ENCODE measurements at regions not wholly inside any gene's neighbourhood (a gene's known extent, or its start where the extent isn't known, plus 50 kb on each side); places are given as distances from the start of the nearest gene placed in this dataset.
A peak's percentile ranks its signal among the peaks of the same experiment; 100 is the strongest.

DNA sequence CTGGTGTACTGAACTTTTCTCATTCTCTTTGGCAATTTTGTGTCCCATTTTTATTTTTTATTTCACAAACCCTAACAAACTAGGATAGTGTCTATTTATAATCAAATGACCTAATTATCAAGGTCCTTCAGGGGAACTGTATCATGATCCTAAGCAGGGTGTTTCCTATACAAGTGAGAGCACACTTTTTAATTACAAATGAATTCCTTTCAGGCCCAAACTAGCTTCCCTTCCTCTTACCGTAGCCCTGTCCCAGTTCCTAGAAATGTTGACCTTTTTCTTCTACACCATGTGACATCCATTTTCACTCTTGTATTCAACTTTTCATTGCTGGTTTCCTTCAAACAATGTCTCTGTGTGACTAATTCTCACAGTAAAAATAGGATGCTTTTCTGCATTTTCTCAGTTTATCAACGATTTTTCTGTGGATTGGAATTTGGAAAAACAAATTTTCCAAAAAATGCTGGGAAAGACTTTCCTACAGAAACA lies 411.4 kb downstream of the CCDC91 start:
- DNase-seq (ENCODE audit: low read depth in 2 of 2): no peak

DNA sequence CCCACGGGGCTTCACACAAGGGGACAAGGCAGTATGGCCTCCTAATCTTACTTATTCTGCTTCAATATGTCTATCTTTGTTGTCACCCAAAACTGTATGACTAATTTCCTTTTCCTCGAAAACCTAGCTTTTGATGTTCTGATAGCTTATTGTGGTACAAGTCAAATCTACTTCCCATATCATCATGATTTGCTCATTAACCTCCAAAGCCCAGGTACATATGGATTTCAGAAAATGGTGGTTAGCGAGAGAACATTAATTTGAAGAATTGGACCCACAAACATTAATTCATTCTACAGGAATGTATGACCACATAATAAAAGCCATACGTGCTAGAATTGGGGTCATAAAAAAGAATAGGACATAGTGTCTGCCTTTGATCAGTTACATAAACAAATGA lies 412.5 kb downstream of the CCDC91 start:
- no peak for DNase-seq (ENCODE audit: low read depth in 2 of 2)

DNA sequence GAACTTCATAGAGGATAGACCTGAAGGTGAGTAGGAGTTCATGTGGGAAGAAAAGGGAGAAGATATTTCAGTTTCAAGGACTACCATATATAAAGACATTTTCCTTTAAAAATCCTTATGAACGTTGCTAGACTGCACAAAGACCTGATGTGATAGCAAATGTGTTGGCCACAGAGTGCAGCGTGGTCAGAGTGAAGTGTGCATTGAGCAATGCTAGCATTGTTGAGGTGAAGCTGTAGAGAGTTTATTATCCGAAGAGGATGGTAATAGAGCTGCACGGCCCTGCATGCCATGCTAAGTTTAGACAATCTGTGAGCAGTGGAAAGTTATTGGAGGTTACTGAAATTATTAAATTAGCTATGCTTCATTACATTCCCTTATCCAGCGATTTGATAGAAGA lies 413.0 kb downstream of the CCDC91 start:
- DNase-seq (ENCODE audit: low read depth in 2 of 2): no peak

DNA sequence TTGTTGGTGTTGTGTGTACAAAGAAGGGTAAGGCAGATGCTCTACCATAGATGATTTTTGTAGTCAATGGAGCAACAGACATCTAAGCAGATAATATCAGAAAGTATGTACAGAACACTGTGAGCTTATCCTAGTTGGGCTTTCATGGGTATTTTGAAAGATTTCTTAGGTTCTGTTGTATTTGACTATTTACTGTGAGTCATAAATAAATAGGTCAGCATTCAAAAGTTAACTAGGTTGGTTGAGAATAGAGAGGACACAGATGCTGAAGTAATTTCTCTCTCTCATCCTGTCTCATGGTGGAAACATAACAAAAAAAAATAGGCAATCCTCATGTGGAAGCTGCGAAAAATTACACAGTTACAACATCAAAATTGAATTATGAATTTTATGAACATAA lies 413.5 kb downstream of the CCDC91 start:
- no peak for DNase-seq (ENCODE audit: low read depth in 2 of 2)

DNA sequence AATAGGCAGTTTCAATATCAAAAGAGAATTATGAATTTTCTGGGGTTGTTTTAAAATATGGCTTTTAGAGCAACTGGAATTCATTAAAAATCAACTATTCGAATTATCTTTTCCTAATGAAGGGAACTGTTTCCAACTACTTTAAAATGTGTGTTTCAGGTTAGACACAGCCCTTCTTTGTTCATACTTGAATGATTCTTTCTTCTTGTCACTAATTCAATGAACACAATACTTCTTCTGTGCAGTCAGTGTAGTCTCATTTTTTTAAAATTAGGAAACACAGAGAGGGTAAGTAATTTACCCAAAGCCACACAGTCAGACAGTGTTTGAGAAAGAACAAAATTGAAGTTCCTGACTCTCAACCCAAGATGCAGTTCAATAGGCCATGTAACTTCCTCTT lies 414.0 kb downstream of the CCDC91 start:
- no peak for DNase-seq (ENCODE audit: low read depth in 2 of 2)

DNA sequence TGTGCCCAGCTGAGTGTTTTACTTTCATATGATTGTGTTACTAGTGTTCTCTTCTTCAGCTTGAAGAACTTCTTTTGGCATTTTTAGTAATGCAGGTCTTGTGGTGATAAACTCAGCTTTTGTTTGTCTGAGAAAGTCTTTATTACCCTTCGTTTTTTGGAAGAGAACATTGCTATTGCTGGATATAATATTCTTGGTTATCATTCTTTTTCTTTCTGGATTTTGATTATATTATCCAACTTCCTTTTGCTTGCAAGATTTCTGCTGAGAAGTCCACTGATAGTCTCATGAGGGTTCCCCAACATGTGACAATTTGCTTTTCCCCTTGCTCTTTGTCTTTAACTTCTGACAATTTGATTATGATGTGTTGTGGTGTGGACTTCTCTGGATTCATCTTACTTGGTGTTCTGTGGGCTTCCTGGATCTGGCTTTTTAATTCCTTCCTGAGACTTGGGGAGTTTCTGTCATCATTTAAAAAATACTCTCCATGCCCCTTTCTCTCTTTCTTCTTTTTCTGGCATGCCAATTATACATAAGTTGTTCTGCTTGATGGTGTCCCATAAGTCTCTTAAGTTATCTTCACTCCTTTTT lies 416.8 kb downstream of the CCDC91 start:
- no peak for DNase-seq (ENCODE audit: low read depth in 2 of 2)

DNA sequence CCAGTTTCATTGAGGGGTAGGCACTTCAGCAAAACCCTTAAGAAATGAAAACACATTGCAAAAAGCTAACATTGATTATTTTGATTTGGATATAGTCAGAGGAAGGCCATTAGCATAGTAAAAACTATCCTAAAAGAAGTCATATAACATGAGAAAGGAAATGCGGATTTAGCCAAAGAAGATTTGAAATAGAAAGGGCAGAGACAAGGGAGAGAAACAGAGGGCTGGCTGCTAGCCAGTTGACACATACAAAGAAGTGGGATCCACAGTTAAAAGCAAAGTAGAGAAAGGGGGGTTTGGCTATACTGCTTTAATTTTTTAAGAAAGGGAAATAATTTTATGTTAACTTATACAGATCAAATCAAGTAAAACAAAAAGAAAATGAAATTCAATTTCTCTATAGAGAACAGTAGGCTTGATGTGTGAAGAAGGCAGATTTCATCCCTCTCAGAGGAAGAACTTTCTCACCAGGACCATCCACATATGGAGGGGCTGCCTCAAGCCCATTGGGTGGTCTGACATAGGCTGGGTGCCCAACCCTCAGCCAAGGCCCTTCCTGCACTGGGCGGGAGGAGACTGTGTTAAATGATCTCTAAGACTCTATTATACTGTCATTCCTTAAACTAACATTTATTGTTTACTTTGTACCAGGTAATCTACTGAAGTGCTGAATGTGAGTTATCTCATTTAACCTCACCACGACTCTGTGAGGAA lies 420.3 kb downstream of the CCDC91 start:
- no peak for DNase-seq (ENCODE audit: low read depth in 2 of 2)

DNA sequence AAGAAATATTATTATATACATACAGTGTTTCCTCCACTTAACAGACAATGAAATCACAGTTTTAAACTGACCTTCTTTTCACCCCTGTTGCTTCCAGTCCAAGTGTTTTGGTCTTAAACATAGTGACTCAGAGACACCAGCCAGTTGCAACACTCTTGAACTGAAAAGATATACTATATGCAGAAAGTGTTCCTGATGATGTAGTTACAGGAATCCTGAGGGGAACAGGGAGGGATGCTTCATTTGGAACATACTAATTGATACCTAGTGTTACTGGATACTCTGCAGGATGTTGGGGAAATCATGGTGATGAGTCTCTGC lies 420.8 kb downstream of the CCDC91 start:
- DNase-seq (ENCODE audit: low read depth in 2 of 2): peak in 1 of 2 donors; percentile 79

DNA sequence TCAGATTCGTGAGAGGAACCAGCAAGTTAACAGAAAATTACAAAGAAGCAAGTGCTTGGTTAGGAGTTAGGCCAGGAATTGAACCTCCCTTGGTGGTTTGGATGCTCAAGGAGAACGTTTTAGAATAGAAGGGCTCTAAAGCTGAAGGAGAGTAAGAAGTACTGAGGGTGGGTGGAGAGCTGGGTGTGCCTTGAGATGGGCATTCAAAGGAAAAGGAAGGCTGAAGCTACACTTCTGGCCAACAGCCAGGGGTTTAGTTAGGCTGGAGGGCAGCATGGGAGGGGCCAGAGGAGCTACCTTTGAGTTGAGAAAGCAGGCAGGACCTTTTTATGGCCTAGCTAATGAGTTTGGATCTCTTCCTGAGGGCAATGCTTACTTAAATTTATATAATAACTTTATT lies 421.2 kb downstream of the CCDC91 start:
- no peak for DNase-seq (ENCODE audit: low read depth in 2 of 2)

DNA sequence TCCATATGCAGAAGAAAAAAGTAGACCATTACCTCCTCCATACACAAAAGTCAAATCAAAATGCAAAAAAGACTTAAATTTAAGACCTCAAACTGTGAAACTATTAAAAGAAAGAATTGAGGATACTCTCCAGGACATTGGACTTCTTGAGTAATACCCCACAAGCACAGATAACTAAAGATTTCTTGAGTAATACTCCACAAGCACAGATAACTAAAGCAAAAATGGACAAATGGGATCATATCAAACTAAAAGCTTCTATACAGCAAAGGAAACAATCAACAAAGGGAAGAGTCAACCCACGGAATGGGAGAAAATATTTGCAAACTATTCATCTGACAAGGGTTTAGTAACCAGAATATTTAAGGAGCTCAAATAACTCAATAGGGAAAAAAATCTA lies 427.9 kb downstream of the CCDC91 start:
- DNase-seq (ENCODE audit: low read depth in 2 of 2): no peak

DNA sequence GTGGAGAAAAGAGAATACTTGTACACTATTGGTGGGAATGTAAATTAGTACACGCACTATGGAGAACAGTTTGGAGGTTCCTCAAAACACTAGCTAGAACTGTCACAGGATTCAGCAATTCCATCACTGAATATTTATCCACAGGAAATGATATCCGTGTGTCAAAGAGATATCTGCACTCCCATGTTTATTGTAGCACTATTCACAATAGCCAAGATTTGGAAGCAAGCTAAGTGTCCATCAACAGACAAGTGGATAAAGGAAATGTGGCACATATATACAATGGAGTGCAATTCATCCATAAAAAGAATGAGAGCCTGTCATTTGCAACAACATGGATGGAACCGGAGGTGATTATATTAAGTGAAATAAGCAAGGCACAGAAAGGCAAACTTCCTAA lies 428.5 kb downstream of the CCDC91 start:
- DNase-seq (ENCODE audit: low read depth in 2 of 2): peak in 1 of 2 donors; percentile 50

DNA sequence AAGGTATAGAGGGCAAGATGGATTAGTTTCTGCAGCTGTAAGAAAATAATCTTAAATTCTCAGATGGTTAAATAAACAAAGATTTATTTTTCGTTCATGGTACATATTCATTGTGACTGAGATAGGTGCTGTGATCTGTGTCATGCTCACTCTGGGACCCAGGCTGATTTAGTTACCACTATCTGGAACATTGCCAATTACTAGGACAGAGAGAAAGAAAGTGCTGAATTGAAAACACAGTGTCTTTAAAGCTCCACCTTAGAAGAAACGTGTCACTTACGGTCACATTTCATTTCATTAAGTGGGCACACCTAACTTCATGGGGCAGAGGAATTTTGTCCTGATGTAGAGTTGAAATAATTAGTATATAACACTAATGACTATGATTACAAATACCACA lies 430.0 kb downstream of the CCDC91 start:
- no peak for DNase-seq (ENCODE audit: low read depth in 2 of 2)

DNA sequence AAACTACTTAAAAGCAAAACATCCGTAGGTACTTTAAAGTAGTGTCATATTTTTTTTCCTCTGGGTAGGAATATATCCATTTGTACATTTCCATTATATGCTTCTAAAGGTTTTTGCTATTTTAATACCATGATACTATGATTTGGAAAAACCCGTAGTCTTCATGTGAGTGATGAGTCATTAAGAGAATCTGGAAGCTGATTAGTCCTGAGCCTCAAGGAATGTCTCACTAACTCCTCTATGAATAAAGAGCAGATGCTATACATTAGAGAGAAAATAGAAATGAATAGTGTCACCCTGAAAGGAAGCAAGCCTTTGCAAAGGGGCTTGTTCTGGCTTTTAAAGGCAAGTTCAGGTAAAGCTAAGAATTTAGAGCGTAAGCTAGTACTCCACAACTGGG lies 432.1 kb downstream of the CCDC91 start:
- peak in 1 of 2 donors; percentile 8 for DNase-seq (ENCODE audit: low read depth in 2 of 2)

DNA sequence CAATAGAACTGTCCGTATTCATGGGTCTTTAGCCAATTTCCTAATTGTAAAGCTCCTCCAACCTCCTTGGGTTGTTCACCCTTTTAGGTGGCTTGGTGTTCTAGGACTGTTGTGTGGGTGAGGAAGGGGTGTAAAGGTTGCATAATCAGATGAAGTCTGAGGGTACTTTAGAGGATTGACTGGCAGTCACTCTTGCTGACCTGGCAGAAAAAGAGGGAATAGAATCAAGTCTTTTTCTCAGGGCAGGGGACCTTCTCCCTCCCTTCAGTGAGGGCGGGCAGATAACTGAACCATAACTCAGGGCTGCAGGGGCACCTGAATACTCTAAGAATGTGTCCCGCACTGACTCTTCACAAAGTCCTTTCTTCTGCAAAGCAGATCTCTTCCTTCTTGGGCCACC lies 436.2 kb downstream of the CCDC91 start:
- DNase-seq (ENCODE audit: low read depth in 2 of 2): no peak

DNA sequence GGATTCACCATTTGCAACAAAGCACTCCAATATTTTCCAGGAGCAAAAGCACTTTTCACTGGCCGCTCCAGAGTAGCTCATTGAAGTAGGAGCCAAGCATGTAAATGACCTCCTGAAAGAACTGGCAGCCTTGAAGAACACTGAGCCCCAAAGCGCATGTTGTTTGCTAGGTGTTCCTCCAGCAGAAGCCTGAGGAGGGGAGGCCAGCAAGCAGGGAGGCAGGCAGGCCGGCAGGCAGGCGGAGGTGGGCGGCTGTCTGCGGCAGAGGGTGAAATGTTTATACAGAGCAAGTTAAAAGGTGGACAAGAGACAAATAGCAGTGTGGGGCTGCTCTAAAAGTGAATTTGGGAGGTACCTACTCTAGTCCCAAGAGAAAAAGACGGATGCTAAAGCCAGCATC lies 439.4 kb downstream of the CCDC91 start:
- DNase-seq (ENCODE audit: low read depth in 2 of 2): no peak

DNA sequence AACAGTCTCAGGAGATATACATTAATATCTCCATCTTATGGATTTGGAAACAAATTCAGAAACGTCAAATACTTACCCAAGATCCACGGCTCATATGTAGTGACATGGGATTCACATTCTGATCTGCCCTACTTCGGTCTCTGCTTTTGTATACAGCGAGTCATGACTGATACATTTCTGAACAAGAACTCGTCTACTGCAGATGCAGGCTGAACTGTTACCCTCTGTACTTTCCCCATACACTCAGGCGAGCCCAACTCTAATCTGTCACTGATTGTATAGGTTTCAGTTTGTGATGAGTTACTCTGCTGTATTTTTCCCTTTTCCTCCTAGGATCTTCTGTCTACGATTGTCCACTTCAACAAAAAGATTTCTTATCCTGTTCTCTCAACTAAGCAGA lies 441.6 kb downstream of the CCDC91 start:
- DNase-seq (ENCODE audit: low read depth in 2 of 2): no peak

DNA sequence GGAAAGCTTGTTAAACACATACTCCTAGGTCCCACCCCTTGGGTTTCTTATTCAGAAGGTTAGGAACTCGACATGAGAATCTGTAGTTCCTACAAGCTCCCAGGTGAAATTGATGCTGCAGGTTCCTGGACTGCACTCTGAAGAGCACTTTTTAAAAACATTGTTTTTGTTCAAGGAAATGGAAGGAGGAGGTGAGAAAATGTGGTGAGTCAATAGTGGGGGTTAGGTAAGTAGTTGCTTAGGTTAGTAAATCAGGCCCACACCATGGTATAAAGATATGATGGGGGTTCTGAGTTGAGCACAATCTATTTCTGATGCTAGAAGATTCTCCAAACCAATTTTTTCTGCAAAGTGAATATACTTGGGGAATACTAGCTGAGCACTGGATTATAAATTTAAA lies 450.3 kb downstream of the CCDC91 start:
- DNase-seq (ENCODE audit: low read depth in 2 of 2): no peak

DNA sequence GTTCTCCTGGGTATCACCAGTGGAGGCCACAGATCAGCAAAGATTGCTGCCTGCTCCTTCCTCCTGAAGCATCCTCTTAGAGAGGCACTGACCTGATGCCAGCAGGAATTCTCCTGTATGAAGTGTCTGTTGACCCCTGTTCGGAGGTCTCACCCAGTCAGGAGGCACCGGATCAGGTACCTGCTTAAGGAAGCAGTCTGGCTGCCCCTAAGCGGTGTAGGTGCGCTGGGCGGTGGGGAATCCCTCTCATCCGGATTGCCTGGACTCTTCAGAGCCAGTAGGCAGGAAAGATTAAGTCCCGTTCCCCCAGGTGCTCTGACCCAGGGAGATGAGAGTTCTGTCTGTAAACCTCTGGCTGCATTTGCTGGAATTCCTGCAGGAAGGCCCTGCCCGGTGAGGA lies 455.2 kb downstream of the CCDC91 start:
- DNase-seq (ENCODE audit: low read depth in 2 of 2): no peak

DNA sequence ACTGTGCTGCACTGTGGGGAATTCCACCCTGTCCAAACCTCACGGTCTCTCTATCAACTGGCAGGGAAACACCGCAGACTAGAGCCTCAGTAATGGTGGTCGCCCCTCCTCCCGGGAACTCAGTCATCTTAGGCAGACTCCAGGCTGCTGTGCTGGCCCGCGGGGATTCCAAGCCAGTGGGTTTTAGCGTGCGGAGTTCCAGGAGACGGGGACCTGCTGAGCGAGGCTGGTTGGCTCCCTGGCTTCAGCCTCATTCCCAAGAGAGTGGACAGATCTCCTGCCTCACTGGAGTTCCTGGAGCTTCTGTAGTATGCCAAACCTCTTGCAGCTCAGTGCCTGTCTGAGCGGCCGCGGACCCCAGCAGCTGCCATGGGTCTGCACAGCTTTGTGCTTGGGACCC lies 455.6 kb downstream of the CCDC91 start:
- no peak for DNase-seq (ENCODE audit: low read depth in 2 of 2)

DNA sequence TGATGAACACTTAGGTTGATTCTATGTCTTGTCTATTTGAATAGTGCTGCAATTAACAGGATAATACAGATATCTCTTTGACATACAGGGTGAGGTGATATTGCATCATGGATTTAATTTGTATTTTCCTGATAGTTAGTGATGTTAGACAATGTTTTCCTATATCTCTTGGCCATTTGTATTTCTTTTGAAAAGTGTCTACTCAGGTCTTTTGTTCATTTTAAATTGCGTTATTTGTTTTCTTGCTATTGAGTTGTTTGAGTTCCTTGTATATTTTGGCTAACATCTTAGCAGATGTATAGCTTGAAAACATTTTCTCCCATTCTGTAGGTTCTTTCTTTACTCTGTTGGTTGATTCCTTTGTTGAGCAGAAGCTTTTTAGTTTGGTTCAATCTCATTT lies 460.6 kb downstream of the CCDC91 start:
- no peak for DNase-seq (ENCODE audit: low read depth in 2 of 2)

DNA sequence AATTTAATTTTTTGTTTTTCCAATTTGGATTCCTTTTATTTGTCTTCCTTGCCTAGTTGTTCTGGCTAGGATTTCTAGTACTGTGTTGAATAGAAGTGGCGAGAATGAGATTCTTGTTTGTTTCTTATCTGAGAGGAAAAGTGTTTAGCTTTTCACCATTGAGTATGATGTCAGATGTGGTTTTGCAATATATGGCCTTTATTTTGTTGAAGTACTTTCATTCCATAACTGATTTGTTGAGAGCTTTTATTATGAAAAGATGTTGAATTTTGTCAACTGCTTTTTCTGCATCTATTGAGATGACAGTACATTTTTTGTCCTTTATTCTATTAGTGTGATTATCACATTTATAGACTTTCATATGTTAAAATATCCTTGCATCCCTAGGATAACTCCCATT lies 462.0 kb downstream of the CCDC91 start:
- DNase-seq (ENCODE audit: low read depth in 2 of 2): no peak

DNA sequence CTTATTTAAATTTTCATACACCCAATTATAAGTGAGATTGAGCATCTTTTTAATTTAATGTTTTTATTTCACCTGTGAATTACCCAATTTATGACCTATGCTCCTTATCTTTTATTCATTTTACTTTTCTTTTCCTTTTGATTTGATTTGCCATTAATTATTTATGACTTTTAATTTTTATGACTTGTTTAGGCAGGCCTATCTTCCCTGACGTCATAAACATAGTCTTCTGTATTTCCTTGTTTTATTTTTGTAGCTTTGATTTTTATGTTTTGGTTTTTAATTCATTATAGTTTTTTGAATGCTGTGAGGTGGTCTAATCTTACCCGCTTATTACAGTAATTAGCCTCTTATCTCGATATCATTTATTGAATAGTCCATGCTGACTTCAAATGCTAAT lies 467.1 kb upstream of the FAR2 start:
- no peak for DNase-seq (ENCODE audit: low read depth in 2 of 2)

DNA sequence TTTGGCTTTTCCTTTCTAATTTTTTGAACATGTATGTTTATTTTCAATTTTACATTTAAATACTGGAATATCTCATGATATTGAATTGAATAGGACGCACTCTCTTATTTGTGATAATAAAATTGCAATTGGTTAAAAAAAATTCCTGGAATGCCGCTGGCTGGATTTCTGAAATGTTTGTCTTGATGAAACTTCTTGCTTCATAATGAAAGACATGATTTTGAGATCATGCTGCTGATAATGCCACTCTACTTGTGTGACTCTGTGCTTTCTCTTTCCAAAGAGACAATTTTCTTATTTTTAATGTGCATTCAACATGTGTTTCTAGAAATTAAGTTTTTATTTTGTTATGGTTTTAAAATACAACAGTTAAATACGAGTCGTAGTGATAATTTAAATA lies 465.7 kb upstream of the FAR2 start:
- no peak for DNase-seq (ENCODE audit: low read depth in 2 of 2)
